ENCODE measurements at regions not wholly inside any gene's neighbourhood (a gene's known extent, or its start where the extent isn't known, plus 50 kb on each side); places are given as distances from the start of the nearest gene placed in this dataset.

DNA sequence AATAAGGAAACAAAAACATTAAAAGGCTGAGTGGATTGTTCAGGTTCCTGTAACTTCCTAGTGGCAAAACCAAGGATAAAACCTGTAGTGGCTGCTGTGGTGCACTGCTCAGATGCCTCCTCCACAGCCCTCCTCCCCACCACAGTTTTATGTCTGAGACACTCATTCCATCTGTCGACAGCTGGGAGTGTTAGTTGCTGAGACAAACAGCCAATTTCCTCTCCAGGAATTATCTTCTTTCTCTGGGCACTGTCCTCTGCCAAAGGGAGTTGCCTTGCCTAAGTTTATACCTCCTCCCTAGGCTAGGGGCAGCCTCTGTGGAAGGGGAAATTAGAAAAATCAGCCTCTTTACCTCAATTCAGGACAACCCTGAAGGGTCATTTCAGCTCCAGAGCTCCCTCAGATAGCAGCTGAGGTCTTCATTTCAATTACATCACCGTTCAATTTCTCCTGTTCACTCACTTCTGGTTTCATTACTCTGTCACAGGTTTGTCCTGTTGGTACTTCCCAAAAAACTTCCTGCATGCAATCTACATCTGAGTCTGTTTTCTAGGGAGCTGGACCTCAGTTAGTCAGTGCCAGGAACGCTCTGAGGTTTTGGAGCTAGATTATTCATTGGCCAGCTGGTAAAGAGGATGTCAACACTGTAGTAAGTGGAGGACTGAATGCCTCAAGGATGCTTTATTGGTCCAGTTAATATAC, 74.9 kb upstream of the ATP2B1 start:
- TF ChIP-seq POLR2A (IDR thresholded peaks at IDR 0.05; ENCODE audit: low read depth, low read length) (no peak), TAF1 (IDR thresholded peaks at IDR 0.05; ENCODE audit: borderline replicate concordance, low read depth, low read length) (no peak)
